Fibroblast of mammary gland (primary cell): ENCODE measurements at regions not wholly inside any gene's neighbourhood (a gene's known extent, or its start where the extent isn't known, plus 50 kb on each side); places are given as distances from the start of the nearest gene placed in this dataset.

ENCODE experiments used
- DNase-seq: peaks from one replicate; pipeline ENCODE4 v3.0.0-alpha.2; 2010; ENCODE audit warnings: low read depth
- H3K4me3 ChIP-seq: 2 replicates; pipeline ENCODE4 v1.5.1; 2011; ENCODE audit warnings: low read depth, mild to moderate bottlenecking, low read length, moderate library complexity; ENCODE audit not compliant: control insufficient read depth
- TF ChIP-seq, protein P1 (sequence below): conservative IDR thresholded peaks from 2 replicates; pipeline ENCODE4 v1.5.1; 2011; ENCODE audit warnings: low read depth, low read length, inconsistent platforms; ENCODE audit not compliant: control insufficient read depth, insufficient read depth

DNA sequence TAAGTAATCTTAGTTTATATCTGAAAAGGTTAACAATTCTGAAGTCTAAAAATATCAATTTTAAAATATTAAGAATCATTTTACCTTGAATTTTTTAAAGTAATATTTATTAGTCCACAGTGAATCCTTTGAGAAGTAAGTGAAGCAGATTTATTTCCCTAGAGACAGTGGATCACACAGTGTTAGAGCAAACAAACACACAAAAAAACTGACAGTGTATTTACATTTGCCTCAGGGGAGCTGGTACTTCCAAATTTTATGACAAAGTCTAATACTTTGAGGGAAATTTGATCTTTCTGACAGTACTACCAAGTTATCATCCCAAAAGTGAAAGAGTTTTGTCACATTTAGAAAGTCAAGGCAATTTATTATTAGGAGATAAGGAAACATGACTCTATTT is 1750.6 kb upstream of the CDH9 start:
- no peak overlapping the region for H3K4me3 ChIP-seq
- TF ChIP-seq, protein P1, sequence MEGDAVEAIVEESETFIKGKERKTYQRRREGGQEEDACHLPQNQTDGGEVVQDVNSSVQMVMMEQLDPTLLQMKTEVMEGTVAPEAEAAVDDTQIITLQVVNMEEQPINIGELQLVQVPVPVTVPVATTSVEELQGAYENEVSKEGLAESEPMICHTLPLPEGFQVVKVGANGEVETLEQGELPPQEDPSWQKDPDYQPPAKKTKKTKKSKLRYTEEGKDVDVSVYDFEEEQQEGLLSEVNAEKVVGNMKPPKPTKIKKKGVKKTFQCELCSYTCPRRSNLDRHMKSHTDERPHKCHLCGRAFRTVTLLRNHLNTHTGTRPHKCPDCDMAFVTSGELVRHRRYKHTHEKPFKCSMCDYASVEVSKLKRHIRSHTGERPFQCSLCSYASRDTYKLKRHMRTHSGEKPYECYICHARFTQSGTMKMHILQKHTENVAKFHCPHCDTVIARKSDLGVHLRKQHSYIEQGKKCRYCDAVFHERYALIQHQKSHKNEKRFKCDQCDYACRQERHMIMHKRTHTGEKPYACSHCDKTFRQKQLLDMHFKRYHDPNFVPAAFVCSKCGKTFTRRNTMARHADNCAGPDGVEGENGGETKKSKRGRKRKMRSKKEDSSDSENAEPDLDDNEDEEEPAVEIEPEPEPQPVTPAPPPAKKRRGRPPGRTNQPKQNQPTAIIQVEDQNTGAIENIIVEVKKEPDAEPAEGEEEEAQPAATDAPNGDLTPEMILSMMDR: no peak
- DNase-seq: no peak

GRCh38 chr5:28780083-28780692 is 1741.8 kb upstream of the CDH9 start:
- DNase-seq: no peak
- no peak overlapping the region for H3K4me3 ChIP-seq
- TF ChIP-seq, protein P1: no peak

DNA sequence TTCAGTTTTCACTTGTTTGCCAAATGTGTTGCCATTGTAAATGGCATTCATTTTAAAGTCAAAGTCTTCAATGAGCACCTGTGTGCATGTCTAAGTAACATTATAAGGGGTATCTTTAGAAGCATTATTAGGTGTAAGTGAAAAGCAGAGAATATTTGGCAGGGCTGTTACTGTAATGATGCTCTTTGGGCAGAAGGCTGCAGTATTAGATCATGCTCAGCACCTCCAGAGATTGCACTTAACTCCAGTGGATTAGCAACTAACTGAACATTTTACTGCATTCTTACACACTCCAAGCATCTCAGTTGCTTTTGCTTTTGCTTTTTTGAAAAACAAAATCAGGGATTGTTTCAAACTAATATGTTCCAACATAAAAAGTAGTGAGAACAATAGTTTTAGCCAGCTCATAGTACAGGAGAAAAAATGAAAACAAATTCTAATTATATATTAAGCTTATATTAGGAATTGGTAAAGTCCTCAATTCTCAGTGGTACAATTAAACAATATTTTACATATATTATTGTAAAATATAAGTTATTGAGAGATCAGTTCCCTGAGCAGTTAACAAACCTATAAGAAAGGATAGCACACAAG is 1740.9 kb upstream of the CDH9 start:
- DNase-seq: no peak
- no peak overlapping the region for H3K4me3 ChIP-seq
- TF ChIP-seq, protein P1: no peak

- TF ChIP-seq, protein P1: no peak
- DNase-seq: no peak
Measured at GRCh38 chr5:28770307-28770706, 1731.9 kb upstream of the CDH9 start.

GRCh38 chr5:28766565-28767158 is 1728.3 kb upstream of the CDH9 start:
- TF ChIP-seq, protein P1: peak; percentile 35
- peak; percentile 36 for DNase-seq
- no peak overlapping the region for H3K4me3 ChIP-seq

More at GRCh38 chr5:28770307-28770706, 1731.9 kb upstream of the CDH9 start:
- H3K4me3 ChIP-seq: no peak overlapping the region

DNA sequence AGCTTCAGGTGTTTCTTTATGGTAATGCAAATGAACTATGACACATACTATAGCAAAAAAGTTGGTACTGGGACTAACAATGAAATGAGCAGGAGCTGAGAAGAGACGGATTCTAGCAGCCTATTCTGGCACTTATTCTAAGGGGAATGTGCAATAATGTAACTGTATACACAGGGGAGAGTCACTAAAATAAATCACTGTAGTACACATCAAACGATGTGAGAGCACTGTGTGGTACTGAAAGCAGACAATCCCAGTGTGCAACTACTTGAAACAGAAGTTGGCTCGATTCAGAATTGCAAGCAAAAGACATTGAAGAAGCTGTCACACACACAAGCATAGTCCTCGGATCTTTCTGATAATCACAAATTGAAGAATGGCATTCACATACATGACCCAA is 1713.0 kb upstream of the CDH9 start:
- TF ChIP-seq, protein P1: no peak

GRCh38 chr5:28750251-28750650 is 1711.9 kb upstream of the CDH9 start:
- TF ChIP-seq, protein P1: no peak

More for the DNA sequence above, 1713.0 kb upstream of the CDH9 start:
- no peak for DNase-seq
- H3K4me3 ChIP-seq: no peak overlapping the region

More at GRCh38 chr5:28750251-28750650, 1711.9 kb upstream of the CDH9 start:
- H3K4me3 ChIP-seq: no peak overlapping the region
- DNase-seq: peak; percentile 0
